Tibial nerve (tissue), 4 donors: ENCODE measurements at regions not wholly inside any gene's neighbourhood (a gene's known extent, or its start where the extent isn't known, plus 50 kb on each side); places are given as distances from the start of the nearest gene placed in this dataset.

Experiments
- EP300 ChIP-seq, 2 donors: sonication (generic); formaldehyde crosslinking; IDR thresholded peaks; one replicate each; pipeline ENCODE4 v1.6.1; 2017; ENCODE audit warnings: antibody characterized with exemption in 2 of 2, mild to moderate bottlenecking in 1 of 2
- POLR2A ChIP-seq, 2 donors: fragments of 450-650 bp; IDR thresholded peaks; one replicate each; pipeline ENCODE4 v1.6.1; 2017; ENCODE audit warnings: antibody characterized with exemption in 2 of 2, mild to moderate bottlenecking in 2 of 2, moderate library complexity in 2 of 2
- TF ChIP-seq, protein P1 (sequence below), 5 experiments: fragments of 200-600 bp in 3 of 5; fragments of 450-650 bp in 2 of 5; sonication (generic) in 3 of 5; IDR thresholded peaks; one replicate each; pipeline ENCODE4 v1.5.1; 2016 to 2019; ENCODE audit warnings: antibody characterized with exemption in 5 of 5, mild to moderate bottlenecking in 3 of 5, moderate library complexity in 2 of 5

DNA sequence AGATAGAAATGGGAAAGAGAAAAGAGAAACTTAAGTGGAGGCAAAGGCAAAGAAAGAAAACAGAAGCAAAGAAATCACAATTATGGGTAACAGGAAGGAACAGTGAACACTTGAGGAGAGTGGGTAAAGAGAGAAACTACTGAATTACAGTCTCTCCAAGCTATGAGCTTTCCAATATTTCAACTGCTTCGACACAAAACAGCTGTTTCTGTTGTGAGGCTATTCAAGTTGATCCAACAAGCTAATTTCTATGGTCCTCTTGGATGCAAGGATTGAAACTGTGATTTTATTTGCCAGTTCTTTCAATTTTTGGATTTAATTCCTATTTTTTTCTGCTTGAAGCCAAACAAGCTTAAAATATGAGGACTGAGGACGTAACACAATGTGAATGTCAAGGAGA, 80.5 kb upstream of the ADGRA3 start:
- TF ChIP-seq, protein P1, sequence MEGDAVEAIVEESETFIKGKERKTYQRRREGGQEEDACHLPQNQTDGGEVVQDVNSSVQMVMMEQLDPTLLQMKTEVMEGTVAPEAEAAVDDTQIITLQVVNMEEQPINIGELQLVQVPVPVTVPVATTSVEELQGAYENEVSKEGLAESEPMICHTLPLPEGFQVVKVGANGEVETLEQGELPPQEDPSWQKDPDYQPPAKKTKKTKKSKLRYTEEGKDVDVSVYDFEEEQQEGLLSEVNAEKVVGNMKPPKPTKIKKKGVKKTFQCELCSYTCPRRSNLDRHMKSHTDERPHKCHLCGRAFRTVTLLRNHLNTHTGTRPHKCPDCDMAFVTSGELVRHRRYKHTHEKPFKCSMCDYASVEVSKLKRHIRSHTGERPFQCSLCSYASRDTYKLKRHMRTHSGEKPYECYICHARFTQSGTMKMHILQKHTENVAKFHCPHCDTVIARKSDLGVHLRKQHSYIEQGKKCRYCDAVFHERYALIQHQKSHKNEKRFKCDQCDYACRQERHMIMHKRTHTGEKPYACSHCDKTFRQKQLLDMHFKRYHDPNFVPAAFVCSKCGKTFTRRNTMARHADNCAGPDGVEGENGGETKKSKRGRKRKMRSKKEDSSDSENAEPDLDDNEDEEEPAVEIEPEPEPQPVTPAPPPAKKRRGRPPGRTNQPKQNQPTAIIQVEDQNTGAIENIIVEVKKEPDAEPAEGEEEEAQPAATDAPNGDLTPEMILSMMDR (IDR thresholded peaks at IDR 0.05) = no peak
- no peak for TF ChIP-seq EP300 (IDR thresholded peaks at IDR 0.05)
- TF ChIP-seq POLR2A (IDR thresholded peaks at IDR 0.05) = no peak
